ENCODE measurements at regions not wholly inside any gene's neighbourhood (a gene's known extent, or its start where the extent isn't known, plus 50 kb on each side); places are given as distances from the start of the nearest gene placed in this dataset.

GRCh38 chr13:44763615-44764301 is 187.6 kb upstream of the TSC22D1 start:
- TF ChIP-seq CTCF (IDR thresholded peaks at IDR 0.05; ENCODE audit: insufficient read depth, low read depth, low read length) (no peak), EZH2 (IDR thresholded peaks at IDR 0.05; ENCODE audit: insufficient read depth, low read length) (no peak)
